ENCODE measurements at regions not wholly inside any gene's neighbourhood (a gene's known extent, or its start where the extent isn't known, plus 50 kb on each side); places are given as distances from the start of the nearest gene placed in this dataset.
"Not testable (repeated sequence)": the region's sequence is repeated elsewhere in the genome, so short reads cannot be mapped to it uniquely, and the experiment has no call there.

DNA sequence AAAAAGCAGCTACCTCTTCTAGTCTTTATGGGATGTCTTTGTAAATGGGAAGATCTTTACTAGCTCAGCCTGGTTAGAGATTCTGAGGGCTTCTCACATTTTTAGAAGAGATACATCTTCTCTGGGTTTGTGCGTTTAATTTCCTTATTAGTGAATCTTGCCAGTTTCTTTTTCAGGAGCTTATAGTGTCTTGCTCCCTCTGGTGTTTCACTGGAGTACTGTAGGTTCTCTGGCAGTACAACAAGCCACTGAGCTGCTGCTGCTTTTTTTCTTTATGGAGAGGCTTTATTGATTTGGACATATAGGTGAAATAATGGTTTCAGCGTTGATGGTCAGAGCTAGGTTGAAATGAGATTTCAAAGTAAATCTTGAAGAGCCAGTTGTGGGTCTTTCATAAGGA lies 82.9 kb downstream of the LAS1L start:
- Histone ChIP-seq H3K27ac (ENCODE audit: low read depth) (no peak overlapping the region), H3K4me3 (no peak overlapping the region), H4K20me1 (replicated peaks; ENCODE audit: insufficient read depth) (no peaks in the 10 kb centered on the region), H2AFZ (no peak overlapping the region), H3K79me2 (replicated peaks; ENCODE audit: insufficient read depth) (no peaks in the 10 kb centered on the region), H3K4me2 (no peak overlapping the region), H3K27me3 (ENCODE audit: insufficient read depth) (no peaks in the 10 kb centered on the region), H3K36me3 (ENCODE audit: insufficient read depth) (no peaks in the 10 kb centered on the region), H3K9me2 (ENCODE audit: insufficient read depth) (no peaks in the 10 kb centered on the region), H3K4me1 (ENCODE audit: insufficient read depth) (no peaks in the 10 kb centered on the region), H3F3A (replicated peaks; ENCODE audit: low read depth) (no peaks in the 10 kb centered on the region)
- DNase-seq (ENCODE audit: low spot score) (peak; percentile 56), ATAC-seq (no peak)
- Mint-ChIP-seq H3K4me1 (no peaks in the 10 kb centered on the region), H3K27me3 (ENCODE audit: insufficient read depth, low read depth, poor library complexity) (peaks cover 1% of the 10 kb centered on the region), H3K27ac (no peak overlapping the region), H3K36me3 (ENCODE audit: low read depth) (peaks cover 29% of the 10 kb centered on the region; the same call in 2 of the 3 replicates), H3K4me3 (no peak overlapping the region), H3K9me3 (peaks cover 37% of the 10 kb centered on the region)
- TF ChIP-seq, protein P1, sequence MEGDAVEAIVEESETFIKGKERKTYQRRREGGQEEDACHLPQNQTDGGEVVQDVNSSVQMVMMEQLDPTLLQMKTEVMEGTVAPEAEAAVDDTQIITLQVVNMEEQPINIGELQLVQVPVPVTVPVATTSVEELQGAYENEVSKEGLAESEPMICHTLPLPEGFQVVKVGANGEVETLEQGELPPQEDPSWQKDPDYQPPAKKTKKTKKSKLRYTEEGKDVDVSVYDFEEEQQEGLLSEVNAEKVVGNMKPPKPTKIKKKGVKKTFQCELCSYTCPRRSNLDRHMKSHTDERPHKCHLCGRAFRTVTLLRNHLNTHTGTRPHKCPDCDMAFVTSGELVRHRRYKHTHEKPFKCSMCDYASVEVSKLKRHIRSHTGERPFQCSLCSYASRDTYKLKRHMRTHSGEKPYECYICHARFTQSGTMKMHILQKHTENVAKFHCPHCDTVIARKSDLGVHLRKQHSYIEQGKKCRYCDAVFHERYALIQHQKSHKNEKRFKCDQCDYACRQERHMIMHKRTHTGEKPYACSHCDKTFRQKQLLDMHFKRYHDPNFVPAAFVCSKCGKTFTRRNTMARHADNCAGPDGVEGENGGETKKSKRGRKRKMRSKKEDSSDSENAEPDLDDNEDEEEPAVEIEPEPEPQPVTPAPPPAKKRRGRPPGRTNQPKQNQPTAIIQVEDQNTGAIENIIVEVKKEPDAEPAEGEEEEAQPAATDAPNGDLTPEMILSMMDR (conservative IDR thresholded peaks at IDR 0.05; ENCODE audit: low read depth in 2 of 2), result peak; percentile 49 to 62
- TF ChIP-seq, protein P2, sequence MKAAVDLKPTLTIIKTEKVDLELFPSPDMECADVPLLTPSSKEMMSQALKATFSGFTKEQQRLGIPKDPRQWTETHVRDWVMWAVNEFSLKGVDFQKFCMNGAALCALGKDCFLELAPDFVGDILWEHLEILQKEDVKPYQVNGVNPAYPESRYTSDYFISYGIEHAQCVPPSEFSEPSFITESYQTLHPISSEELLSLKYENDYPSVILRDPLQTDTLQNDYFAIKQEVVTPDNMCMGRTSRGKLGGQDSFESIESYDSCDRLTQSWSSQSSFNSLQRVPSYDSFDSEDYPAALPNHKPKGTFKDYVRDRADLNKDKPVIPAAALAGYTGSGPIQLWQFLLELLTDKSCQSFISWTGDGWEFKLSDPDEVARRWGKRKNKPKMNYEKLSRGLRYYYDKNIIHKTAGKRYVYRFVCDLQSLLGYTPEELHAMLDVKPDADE (IDR thresholded peaks at IDR 0.05), result no peak

DNA sequence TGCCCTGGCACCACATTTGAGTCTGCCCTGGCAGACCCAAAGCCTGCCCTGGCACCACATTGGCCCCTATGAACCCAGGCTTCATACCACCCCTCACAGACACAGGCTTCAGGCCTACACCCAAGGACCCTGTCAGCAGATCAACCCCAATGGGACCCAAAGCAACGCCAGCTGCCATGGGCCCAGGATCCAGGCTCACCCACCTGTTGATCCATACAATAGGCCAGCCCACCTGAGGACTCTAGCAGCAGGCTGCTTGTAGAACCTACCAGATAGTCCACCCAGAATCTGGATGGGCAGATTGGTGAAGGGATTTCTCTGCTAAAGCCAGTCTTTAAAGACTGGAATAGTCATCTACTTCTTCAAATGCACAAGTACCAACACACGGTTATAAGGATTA lies 114.4 kb downstream of the LAS1L start:
- Histone ChIP-seq H3K27me3 (ENCODE audit: insufficient read depth) (no peaks in the 10 kb centered on the region), H3K4me3 (no peak overlapping the region), H3K36me3 (ENCODE audit: insufficient read depth) (no peaks in the 10 kb centered on the region), H3K4me2 (no peak overlapping the region), H3F3A (replicated peaks; ENCODE audit: low read depth) (no peaks in the 10 kb centered on the region), H3K9me2 (ENCODE audit: insufficient read depth) (no peaks in the 10 kb centered on the region), H2AFZ (no peak overlapping the region), H3K79me2 (replicated peaks; ENCODE audit: insufficient read depth) (no peaks in the 10 kb centered on the region), H3K4me1 (ENCODE audit: insufficient read depth) (no peaks in the 10 kb centered on the region), H4K20me1 (replicated peaks; ENCODE audit: insufficient read depth) (no peaks in the 10 kb centered on the region), H3K27ac (ENCODE audit: low read depth) (no peak overlapping the region)
- Mint-ChIP-seq H3K9me3 (peaks cover 5% of the 10 kb centered on the region; the same call in 2 of the 3 replicates), H3K4me1 (no peaks in the 10 kb centered on the region), H3K27ac (no peak overlapping the region), H3K4me3 (no peak overlapping the region), H3K27me3 (ENCODE audit: insufficient read depth, low read depth, poor library complexity) (no peaks in the 10 kb centered on the region), H3K36me3 (ENCODE audit: low read depth) (no peaks in the 10 kb centered on the region)
- TF ChIP-seq, protein P2 (IDR thresholded peaks at IDR 0.05), result no peak
- no peak for TF ChIP-seq EZH2phosphoT487 (IDR thresholded peaks at IDR 0.05; ENCODE audit: unreplicated experiment)
- no peak for TF ChIP-seq CREB1 (CRISPR knock-in tag; IDR thresholded peaks at IDR 0.05; ENCODE audit: low read depth)
- TF ChIP-seq ZNF331 (CRISPR knock-in tag; IDR thresholded peaks at IDR 0.05; ENCODE audit: low read depth), result no peak
- ATAC-seq, result no peak
- no peak for DNase-seq (ENCODE audit: low spot score)

DNA sequence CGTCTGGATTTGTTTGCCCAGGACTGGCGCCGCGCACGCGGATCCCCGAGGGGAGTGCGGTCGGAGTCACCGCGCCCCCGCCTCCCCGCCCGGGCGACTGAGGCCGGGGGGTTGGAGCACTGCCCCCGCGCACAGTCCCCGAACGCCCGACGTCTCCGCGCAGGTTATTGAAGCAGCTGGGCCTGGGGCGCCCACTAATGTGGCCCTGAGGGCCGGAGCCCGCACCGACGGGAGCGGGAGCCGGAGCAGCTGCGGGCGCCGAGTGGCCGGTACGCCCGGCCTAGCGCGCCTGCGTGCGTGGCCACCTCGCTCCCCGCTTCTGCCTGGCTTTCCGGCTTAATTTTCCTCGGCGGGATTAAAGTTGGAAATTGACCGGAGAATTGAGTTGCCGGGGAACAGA lies 126.9 kb downstream of the LAS1L start:
- not testable (repeated sequence) for DNase-seq (ENCODE audit: low spot score); H3K4me1 Mint-ChIP-seq; H3K9me2 ChIP-seq (ENCODE audit: insufficient read depth); H2AFZ ChIP-seq; H3K36me3 ChIP-seq (ENCODE audit: insufficient read depth); H3K79me2 ChIP-seq (replicated peaks; ENCODE audit: insufficient read depth); H3K27ac Mint-ChIP-seq; H3F3A ChIP-seq (replicated peaks; ENCODE audit: low read depth); H3K36me3 Mint-ChIP-seq (ENCODE audit: low read depth); H4K20me1 ChIP-seq (replicated peaks; ENCODE audit: insufficient read depth); H3K27ac ChIP-seq (ENCODE audit: low read depth); H3K4me1 ChIP-seq (ENCODE audit: insufficient read depth)
- peak overlapping the region; percentile 33; the same call in 1 of the 3 replicates for H3K4me3 Mint-ChIP-seq
- peak; percentile 52 for ATAC-seq
- H3K27me3 Mint-ChIP-seq (ENCODE audit: insufficient read depth, low read depth, poor library complexity), result peaks cover 16% of the 10 kb centered on the region
- H3K9me3 Mint-ChIP-seq, result peaks cover 14% of the 10 kb centered on the region; the same call in 2 of the 3 replicates
- Histone ChIP-seq H3K4me2 (peak overlapping the region; percentile 80), H3K27me3 (ENCODE audit: insufficient read depth) (peaks cover 28% of the 10 kb centered on the region), H3K4me3 (peak overlapping the region; percentile 53)

All from GM23338 (cell line).